ENCODE measurements at regions not wholly inside any gene's neighbourhood (a gene's known extent, or its start where the extent isn't known, plus 50 kb on each side); places are given as distances from the start of the nearest gene placed in this dataset.

DNA sequence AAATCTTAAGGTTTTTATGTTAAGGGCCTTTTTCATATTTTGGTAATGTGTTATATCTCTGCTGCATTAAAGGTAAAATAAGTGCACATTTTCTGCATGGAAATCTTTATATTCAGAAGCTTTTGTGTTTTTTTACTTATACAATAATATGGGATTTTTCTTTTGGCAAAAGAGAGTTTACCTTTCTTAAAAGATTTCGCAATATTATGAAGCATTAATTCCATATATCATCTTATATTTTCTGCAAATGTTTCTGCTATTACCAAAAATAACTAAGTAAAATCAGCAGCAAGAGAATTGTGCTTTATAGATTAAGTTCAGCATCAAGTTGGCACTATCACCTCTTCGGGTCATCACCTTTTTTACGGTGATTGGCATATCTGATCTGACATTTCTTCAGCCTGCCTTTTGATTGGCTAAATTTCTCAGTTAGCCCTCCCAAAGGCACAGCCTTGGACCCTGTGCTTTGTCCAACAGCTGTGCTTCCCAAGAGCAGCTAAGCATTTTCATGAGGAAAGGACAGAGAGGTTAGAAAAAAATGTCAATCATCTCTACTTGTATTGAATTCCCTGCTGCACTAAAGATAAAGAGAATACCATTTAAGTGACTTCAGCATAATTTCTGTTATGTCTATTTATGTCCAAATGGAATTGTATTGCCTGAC, 767.1 kb upstream of the PRMT6 start:
- H3K4me1 Mint-ChIP-seq, result no peaks in the 10 kb centered on the region
- Histone ChIP-seq H4K20me1 (ENCODE audit: insufficient read depth, low read length) (no peaks in the 10 kb centered on the region), H3K79me2 (ENCODE audit: insufficient read depth, low read length) (no peaks in the 10 kb centered on the region), H3K9me3 (replicated peaks in 1 of 2; ENCODE audit: control insufficient read depth in 1 of 2, insufficient read depth in 1 of 2, low read length in 2 of 2) (no peaks in the 10 kb centered on the region), H3K4me3 (replicated peaks in 1 of 3; ENCODE audit: low read depth in 2 of 3, low read length in 3 of 3) (no peak overlapping the region), H3K36me3 (replicated peaks in 1 of 2; ENCODE audit: control insufficient read depth in 1 of 2, insufficient read depth in 2 of 2, low read length in 2 of 2) (no peaks in the 10 kb centered on the region), H3K9ac (ENCODE audit: insufficient read depth, low read length, poor library complexity, severe bottlenecking) (no peak overlapping the region), H3K4me2 (replicated peaks; ENCODE audit: extremely low read depth, low read length, poor library complexity, severe bottlenecking) (no peak overlapping the region), H2AFZ (ENCODE audit: insufficient read depth, low read depth, low read length, poor library complexity, severe bottlenecking) (no peak overlapping the region), H3K4me1 (ENCODE audit: control insufficient read depth in 1 of 2, insufficient read depth in 2 of 2, low read length in 2 of 2) (no peaks in the 10 kb centered on the region), H3K27ac (ENCODE audit: low read depth in 1 of 2, low read length in 2 of 2) (no peak overlapping the region), H3K27me3 (ENCODE audit: control insufficient read depth in 2 of 2, insufficient read depth in 2 of 2, low read length in 2 of 2) (no peaks in the 10 kb centered on the region)
- no peaks in the 10 kb centered on the region for H3K36me3 Mint-ChIP-seq
- intact Hi-C loops (cut with micrococcal nuclease), result no loop called here
- no peak for TF ChIP-seq CTCF (IDR thresholded peaks at IDR 0.05)
- H3K27me3 Mint-ChIP-seq (ENCODE audit: low read depth in 3 of 3), result no peaks in the 10 kb centered on the region
- 100% methylated on average over 2 of the region's 3 CpGs for WGBS (ENCODE audit: insufficient coverage)
- no peak overlapping the region for H3K27ac Mint-ChIP-seq
- peaks cover 0 to 4% (median 2%) of the 10 kb centered on the region in 7 donors for H3K9me3 Mint-ChIP-seq
- DNase-seq, result no peak
- no peak overlapping the region for H3K4me3 Mint-ChIP-seq

- H3K4me3 Mint-ChIP-seq, result no peak overlapping the region
- Histone ChIP-seq H3K36me3 (replicated peaks in 1 of 2; ENCODE audit: control insufficient read depth in 1 of 2, insufficient read depth in 2 of 2, low read length in 2 of 2) (no peaks in the 10 kb centered on the region), H3K27me3 (ENCODE audit: control insufficient read depth in 2 of 2, insufficient read depth in 2 of 2, low read length in 2 of 2) (no peaks in the 10 kb centered on the region), H2AFZ (ENCODE audit: insufficient read depth, low read depth, low read length, poor library complexity, severe bottlenecking) (no peak overlapping the region), H3K4me2 (replicated peaks; ENCODE audit: extremely low read depth, low read length, poor library complexity, severe bottlenecking) (no peak overlapping the region), H3K79me2 (ENCODE audit: insufficient read depth, low read length) (no peaks in the 10 kb centered on the region), H4K20me1 (ENCODE audit: insufficient read depth, low read length) (no peaks in the 10 kb centered on the region), H3K9ac (ENCODE audit: insufficient read depth, low read length, poor library complexity, severe bottlenecking) (no peak overlapping the region), H3K9me3 (replicated peaks in 1 of 2; ENCODE audit: control insufficient read depth in 1 of 2, insufficient read depth in 1 of 2, low read length in 2 of 2) (no peaks in the 10 kb centered on the region), H3K4me3 (replicated peaks in 1 of 3; ENCODE audit: low read depth in 2 of 3, low read length in 3 of 3) (no peak overlapping the region), H3K27ac (ENCODE audit: low read depth in 1 of 2, low read length in 2 of 2) (no peak overlapping the region), H3K4me1 (ENCODE audit: control insufficient read depth in 1 of 2, insufficient read depth in 2 of 2, low read length in 2 of 2) (no peaks in the 10 kb centered on the region)
- no peaks in the 10 kb centered on the region for H3K27me3 Mint-ChIP-seq (ENCODE audit: low read depth in 3 of 3)
- 86% methylated on average over 12 of the region's 13 CpGs for WGBS (ENCODE audit: insufficient coverage)
- H3K4me1 Mint-ChIP-seq, result no peaks in the 10 kb centered on the region
- H3K9me3 Mint-ChIP-seq, result peaks cover 0 to 4% (median 0%) of the 10 kb centered on the region in 7 donors
- TF ChIP-seq CTCF (IDR thresholded peaks at IDR 0.05), result no peak
- no peaks in the 10 kb centered on the region for H3K36me3 Mint-ChIP-seq
- no peak overlapping the region for H3K27ac Mint-ChIP-seq
- DNase-seq, result no peak
- intact Hi-C loops (cut with micrococcal nuclease), result no loop called here
Observed at GRCh38 chr1:106290805-106291501, 765.5 kb upstream of the PRMT6 start.
